ENCODE measurements at regions not wholly inside any gene's neighbourhood (a gene's known extent, or its start where the extent isn't known, plus 50 kb on each side); places are given as distances from the start of the nearest gene placed in this dataset.
A peak's percentile ranks its signal among the peaks of the same experiment; 100 is the strongest.
"Not testable (repeated sequence)": the region's sequence is repeated elsewhere in the genome, so short reads cannot be mapped to it uniquely, and the experiment has no call there.

DNA sequence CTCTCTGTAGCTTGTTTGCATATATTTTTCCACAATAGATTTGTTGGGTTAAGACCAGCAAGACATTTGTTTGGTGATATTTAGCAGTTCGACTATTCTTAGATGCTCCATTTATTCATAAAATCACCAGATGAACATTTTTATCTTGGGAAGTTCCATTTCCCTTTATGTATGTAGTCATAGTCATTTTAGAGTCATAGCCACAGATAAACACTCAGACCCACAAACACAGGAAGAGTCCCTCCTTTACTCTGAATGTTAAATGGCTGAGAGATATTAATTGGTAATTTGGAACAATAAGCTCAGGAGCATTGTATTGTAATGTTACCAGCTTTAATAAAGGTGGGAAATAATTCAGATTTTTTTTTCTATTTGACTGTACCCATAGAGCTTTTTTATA is 1608.7 kb downstream of the STIM2 start:
- no peak for DNase-seq (ENCODE audit: low spot score)

DNA sequence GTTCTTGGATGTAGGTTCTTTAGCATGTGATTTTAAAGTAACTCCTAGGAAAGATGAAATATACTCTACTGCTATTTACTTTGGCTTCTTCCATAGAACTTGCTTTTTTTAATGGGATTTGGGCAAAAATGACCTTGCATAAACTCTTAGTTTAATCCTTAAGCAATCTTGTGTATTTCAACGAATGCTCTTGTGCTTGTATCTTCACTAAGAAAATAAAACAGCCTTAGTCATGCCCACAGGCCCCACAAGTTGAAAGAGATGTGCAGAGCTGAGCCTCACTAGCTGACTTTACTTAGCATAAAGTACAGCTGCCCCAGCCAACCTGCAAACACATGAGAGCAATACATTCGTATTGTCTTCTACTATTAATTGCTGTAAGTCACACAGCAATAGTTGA is 1609.2 kb downstream of the STIM2 start:
- no peak for DNase-seq (ENCODE audit: low spot score)

DNA sequence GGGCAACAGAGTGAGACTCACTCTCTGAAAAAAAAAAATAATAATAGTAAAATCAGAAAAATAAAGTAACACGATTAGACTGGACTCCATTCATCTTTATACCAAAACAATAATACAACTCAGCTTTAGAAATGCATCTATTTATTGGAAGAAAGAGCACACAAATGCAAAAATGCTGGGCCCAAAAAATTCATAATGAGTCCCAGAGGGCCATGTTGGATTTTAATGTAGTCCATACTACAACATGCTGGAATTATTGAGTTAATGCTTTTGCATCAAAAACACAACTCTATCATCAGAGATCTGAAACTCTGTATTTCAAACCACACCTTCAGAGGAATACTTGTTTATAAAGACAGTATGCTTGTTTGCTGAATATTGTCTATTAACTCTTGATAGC is 1614.7 kb downstream of the STIM2 start:
- no peak for DNase-seq (ENCODE audit: low spot score)

DNA sequence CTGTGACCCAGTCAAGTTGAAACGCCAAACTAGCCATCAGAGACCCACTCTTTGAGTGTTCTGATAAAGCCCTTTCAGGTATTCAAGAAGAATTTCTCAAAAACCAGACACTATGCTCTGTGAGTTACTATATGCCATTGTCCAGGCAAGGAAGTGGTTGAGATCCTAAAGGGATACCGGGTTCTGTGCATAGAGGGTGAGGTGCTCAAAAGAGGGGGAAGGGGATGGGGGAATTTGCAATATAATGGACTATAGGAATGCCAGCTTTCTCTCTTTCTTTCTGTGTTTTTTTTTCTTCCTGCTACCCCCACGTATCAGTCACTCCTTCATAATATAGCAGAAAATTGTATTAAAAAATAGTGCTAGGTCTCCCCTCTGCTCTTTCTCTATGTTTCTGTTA is 1619.0 kb downstream of the STIM2 start:
- no peak for DNase-seq (ENCODE audit: low spot score)

DNA sequence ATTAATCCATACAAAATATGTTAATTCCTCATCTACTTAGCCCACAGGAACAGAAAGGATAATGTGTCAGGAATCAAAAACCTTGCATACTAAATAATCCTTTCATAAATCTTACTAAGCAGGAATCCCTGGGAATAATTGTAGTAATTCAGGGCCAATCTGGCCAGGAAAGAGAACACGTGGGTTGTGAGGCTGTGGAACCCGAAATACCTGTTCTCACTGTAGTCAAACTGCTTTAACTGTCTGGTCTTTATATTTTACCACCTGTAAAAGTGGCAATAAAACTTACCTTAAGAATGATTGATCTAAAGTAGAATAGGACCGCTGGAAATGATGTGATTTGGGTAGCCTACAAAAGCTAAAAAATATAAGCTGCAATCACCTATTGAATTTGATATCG is 1620.9 kb downstream of the STIM2 start:
- DNase-seq (ENCODE audit: low spot score) = peak; percentile 46

DNA sequence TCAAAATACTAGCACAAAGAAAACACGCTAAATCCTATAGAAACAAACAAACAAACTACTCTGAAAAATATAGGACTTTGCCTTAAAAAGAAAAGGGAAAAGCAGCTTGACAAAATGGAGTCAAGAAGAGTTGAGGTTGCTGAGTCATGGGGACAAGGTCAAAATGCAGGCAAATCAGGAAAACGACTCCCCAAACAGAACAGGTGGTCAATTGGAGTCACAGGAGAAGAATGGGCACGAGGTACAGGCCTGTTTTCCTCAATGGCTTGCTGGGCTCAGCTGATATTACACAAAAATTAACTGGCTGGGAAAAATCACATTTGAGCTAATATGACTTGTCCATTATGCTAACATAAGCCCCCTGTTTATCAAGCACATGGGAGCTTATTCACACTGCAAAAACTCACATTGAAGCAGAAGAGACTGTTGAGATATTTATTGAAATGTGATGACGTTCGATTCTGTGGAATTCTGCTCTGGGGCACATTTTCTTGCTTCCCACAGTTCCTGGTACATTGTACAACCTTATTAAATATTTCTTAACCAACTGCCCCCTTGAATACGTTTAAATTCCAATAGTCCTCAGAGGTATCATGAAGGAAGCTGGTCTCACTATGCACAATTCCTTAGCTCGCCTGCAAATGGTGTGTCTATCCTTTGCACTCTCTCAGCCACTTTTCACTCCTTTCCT is 1622.1 kb downstream of the STIM2 start:
- no peak for DNase-seq (ENCODE audit: low spot score)

DNA sequence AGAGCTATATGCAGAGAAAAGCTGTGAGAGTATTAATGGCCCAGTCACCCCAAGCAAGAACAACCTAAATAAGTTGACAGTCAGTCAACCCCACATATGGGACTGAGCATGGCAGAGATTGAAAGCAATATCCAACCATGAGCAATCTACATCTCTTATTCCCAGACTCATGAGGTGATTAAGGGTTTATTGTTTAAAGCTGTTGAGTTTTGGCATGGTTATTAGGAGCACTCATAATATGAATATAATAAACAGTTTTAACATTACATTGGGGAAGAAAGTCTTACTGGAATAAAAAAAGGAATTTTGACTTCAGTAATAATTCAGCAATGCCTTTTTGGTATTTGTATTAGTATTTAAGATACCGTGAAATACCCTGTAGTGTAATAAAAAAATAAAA is 1627.4 kb downstream of the STIM2 start:
- no peak for DNase-seq (ENCODE audit: low spot score)

DNA sequence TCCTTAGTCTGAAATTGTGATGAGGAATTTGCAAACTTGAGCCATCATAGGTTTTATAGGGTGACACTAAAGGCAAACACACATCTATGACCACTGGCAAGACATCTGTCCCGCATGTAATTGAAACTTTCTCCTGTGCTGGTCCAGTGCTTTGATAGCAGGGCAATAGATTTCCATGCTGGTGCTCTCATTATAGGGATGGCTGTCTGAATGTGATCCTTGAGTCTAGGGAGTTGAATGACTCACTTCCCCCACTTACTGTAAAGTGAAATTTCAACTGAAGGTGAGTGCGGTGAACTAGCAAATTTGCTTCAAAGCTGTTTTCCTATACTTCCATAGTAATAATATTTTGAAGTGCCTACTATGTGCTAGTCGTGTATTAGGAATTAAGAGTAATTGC is 1630.0 kb downstream of the STIM2 start:
- no peak for DNase-seq (ENCODE audit: low spot score)

DNA sequence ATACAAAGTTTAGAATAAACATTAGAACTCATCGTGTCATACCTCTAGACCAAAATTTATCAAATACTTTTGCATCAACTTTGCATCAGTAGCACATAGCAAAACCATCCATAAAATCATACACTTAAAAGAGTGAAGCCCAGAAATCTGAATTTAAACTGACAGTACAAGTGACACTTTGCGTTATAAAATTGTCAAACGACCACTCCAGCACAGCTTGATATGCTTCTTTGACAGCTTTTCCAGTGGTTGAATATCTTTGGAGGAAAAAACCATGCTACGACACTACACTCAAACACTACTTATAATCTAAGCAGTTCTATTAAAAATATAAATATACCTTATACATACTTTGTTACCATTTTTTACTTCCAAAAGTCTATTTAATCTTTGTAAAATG is 1644.4 kb downstream of the STIM2 start:
- no peak for DNase-seq (ENCODE audit: low spot score)

DNA sequence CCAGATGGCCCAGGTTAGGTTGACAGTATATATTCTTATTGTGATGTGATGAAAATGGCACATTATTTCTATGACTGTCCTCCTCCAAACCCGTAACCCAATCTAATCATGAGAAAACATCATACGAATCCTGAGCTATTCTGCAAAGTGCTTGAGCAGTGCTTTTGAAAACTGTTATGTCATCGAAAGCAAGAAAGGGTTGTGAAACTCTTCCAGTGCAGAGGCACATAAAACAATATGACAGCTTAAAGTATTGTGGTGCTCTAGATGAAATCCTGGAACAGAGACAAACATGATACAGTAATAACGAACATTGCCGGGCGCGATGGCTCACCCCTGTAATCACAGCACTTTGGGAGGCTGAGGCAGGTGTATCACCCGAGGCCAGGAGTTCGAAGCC is 1648.0 kb downstream of the STIM2 start:
- DNase-seq (ENCODE audit: low spot score) = no peak

DNA sequence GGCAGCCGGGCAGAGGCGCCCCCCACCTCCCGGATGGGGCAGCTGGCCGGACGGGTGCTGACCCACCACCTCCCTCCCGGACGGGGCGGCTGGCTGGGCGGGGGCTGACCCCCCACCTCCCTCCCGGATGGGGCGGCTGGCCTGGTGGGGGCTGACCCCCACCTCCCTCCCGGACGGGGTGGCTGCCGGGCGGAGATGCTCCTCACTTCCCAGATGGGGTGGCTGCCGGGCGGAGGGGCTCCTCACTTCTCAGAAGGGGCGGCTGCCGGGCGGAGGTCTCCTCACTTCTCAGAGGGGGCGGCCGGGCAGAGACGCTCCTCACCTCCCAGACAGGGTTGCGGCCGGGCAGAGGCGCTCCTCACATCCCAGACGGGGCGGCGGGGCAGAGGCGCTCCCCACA is 1654.1 kb downstream of the STIM2 start:
- not testable (repeated sequence) for DNase-seq (ENCODE audit: low spot score)

DNA sequence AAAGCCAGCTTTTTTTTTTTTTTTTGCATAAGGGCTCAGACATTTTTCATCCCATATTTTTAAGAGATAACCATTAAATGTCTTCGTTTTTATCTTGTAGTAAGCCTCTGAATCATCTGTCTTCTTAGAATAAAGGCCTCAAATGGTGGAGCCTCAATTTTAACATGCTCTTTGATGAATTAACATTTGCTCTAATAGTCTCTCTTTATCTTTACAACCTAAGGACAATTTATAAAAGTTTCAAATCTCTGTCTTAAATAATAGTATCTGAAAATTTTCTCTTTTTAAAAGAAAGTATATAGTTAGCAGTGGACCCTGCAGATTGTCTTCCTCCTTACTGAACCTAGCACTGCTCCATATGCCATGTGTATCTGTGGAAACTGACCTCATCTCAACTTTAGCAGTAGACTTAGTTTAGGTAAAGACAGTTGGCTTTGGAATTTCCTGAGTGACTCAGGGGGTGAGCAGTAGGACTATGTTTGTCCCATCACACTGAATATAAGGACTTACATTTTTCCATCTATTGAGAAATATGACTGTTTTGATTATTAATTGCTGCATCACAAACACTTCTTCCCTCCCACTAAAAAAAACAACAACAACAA is 1658.0 kb downstream of the STIM2 start:
- DNase-seq (ENCODE audit: low spot score) = no peak

DNA sequence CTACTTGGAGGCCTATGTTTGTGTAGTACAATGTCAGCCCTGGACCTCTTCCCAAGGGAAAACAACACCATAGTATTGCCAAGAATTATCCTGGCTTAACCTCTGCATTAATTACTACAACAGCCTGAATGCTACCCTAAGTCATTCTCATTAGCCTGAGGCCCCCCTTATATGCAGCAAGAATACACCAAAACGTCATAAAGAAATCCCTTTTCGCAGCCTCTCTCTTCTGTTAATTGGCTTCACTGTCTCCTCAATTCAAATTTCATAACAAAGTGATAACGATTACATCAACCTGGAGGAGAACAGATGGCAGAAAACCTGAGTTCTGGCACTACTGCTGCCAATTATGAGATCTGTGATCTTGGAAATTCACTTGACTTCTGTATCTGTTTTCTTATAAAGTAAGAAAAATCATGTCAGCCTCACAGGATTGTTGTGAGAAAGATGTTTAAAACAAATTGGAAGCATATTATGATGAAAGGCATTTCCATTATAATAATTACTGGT is 1663.1 kb downstream of the STIM2 start:
- DNase-seq (ENCODE audit: low spot score) = no peak

DNA sequence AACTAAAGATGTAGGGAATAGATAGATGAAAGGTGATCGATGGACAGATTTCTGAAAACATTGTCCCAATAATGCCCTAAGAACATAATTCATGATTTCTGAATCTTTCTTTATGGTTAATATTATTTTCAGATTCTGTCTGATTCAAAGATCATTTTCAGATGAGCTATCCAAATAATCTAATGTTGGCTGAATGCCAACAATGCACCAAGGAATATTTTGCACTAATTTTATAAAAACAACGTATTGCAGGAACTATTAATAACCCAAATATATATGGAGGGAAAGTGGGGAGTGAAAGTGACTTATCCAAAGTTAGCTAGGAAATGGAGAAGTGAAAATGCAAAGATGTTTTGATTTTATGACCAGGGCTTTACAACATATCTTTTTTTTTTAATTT is 1675.5 kb downstream of the STIM2 start:
- no peak for DNase-seq (ENCODE audit: low spot score)

DNA sequence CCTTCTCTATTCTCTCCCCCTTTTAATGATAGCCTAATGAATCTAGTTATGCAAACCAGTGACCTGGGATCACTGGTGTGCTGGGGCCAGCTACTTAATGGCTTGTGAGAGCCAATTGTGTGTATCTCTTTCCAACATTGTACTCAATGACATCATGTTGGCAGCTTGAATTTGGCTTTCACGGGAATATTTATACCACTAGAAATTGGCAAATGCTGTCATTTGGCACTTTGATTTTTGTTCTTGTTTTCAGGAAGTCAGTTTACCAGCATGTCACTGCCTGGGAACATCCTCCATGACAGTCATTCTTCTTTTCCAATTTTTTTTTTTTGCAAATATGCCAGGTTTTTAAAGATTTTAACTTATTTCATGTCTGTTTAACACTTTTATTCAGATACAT is 1685.3 kb downstream of the STIM2 start:
- DNase-seq (ENCODE audit: low spot score) = no peak

DNA sequence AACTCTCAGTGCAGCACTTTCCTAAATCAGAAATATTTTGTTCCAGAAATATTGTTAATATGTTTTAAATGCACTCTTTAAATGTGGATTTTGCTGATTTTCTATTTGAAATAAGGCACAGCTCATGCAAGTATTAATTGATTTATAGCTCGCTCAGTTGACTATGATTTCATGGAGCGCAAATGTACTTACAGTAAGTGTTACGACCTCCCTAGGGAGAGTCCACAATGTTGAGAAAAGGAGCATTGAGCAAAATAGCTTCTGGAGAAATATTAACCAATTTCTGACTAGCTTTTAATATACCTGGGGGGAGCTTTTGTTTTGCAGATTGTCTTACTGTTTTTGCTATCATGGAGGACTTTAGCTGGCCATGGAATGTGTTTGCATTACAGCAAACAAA is 1687.5 kb downstream of the STIM2 start:
- DNase-seq (ENCODE audit: low spot score) = no peak

DNA sequence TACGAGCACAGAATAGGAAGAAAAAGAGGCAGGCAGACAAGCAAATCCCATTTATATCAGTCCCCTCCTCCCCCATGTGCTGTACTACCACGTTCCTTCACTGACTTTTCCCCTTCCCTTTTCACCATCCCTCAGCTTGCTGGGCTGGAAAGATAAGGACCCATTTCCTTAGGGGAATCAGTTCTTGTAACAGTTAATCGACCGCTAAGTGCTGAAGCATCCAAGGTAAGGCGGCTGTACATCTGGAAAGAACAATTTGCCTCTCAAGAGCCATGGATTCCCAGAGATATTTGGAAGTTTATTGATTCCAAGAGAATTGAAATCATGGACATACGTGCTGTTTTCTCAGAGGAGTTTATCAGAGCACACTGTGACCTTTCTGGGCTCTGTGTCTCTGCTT is 1688.0 kb downstream of the STIM2 start:
- no peak for DNase-seq (ENCODE audit: low spot score)

DNA sequence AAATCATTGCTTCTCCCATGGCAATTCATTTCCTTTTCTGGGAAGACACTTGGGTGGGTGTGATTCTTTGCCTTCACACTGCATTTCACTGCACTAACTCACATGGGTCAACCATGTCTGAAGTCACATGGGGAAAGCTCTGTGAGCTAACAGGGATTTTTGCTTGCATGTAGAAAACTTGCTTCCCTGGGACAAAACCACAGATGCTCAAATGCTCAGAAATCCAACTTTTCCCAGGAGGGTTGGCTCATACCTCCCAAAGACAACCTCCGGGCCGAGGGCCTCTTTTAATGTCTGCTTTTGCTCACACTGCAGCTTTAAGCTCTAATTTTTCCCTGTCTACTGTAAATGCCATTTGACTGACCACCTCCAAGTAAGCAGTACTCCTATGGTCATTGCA is 1695.2 kb downstream of the STIM2 start:
- no peak for DNase-seq (ENCODE audit: low spot score)

DNA sequence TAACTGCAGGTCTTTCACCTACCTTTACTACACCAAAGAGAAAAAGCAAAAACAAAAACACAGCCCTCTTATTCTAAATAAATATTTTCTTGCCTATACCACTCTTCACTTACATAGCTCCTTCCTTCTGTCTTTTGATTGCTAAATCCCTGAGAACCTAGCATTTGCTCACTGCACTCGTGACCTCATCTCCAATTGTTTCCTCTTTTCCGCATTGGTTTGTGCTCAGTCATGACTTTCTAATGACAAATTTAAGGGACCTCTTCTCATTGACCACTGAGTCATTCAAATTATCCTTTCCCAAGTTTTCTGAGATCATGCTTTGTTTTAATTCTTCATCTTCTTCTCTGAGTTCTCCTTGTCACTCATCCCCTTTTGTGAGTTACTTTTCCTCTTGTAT is 1697.1 kb downstream of the STIM2 start:
- DNase-seq (ENCODE audit: low spot score) = no peak

DNA sequence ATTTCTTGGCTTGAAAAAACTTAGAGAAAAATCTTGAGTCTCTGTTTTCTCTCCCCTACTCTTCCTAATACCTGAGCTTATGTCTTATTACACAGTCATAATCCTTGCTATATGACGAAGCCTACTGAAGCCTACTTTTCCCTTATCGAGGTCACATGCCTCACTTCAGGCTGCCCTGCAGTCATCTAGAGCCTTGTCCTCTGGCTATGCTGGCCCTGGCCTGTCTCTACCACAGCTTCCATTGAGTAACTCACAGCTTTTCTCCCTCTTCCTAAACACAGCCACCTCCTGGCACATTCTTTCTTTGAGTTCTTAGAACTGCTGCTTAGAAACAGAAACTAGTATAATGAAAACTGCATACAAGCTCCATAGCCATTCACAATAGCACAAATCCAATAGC is 1698.3 kb downstream of the STIM2 start:
- no peak for DNase-seq (ENCODE audit: low spot score)

DNA sequence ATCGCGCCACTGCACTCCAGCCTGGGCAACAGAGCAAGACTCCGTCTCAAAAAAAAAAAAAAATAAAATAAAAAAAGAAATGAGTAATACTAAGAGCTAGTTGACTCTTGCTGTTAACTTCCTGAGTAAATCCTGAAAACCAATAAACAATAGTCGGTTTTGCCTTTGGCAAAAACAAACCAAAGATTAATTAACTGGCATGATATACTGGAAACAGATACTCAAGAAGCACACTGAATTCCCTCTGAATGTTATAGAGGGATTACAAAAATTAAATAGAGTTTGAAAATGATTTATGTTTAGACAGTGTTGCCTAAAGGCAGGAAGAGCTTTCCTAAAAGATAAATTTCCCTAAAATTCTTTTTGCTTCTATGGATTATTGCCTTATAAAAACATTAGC is 1702.3 kb downstream of the STIM2 start:
- DNase-seq (ENCODE audit: low spot score) = no peak

DNA sequence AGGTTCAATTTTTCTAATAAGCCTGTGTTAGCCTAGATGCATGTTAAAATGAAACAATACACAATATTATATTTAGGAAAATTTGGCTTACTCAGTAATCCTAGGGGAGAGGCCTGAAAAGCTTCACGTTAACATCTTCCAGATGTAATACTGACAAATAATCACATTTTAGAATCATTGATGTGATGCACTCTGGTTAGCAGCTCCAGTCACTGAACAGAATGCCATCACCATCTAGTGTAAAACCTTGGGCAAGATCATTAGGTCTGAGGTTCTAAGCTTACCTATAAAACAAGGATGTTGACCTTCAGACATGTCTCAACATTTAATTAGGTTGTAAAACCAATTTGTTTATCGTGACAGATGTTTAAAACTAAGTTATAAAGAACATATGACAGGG is 1704.8 kb downstream of the STIM2 start:
- no peak for DNase-seq (ENCODE audit: low spot score)

DNA sequence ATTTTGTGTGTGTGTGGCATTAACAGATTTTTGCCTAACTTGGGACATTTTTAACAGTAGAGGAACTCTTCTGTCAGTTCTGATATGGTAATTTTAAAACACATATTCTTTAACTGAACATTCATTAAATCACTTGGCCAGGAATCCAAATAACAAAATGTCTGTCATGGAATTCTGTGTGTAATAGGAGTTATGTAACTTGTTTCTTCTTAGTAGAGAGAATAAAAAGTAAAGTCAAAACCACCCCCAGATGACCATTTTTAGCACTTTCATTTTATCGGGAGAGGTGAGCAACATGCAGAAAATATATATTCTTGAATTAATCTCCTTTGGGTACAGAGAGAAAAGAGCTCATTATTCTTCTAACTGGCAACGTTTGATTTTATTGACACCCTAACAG is 1740.3 kb downstream of the STIM2 start:
- DNase-seq (ENCODE audit: low spot score) = no peak

DNA sequence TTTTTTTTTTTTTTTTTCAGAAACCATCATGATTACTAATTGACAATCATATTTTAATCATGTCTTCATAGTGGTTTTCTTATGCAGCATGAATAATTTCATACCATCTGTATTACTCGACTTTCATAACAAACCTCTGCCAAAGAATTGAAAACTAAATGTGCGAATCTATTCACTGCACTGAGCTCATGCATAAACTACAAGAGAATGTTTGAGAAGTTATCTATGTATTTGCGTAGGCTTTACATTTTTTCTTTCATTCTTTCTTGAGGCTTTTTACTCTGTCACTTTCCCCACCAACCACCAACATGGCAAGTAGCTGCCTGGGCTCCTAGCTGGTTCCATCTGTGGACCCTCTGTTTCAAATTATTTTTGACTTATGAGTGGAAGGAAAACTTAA is 1761.0 kb downstream of the STIM2 start:
- DNase-seq (ENCODE audit: low spot score) = no peak

Measured in HT-29 (cell line).